ENCODE measurements at regions not wholly inside any gene's neighbourhood (a gene's known extent, or its start where the extent isn't known, plus 50 kb on each side); places are given as distances from the start of the nearest gene placed in this dataset.
"Not testable (repeated sequence)": the region's sequence is repeated elsewhere in the genome, so short reads cannot be mapped to it uniquely, and the experiment has no call there.

DNA sequence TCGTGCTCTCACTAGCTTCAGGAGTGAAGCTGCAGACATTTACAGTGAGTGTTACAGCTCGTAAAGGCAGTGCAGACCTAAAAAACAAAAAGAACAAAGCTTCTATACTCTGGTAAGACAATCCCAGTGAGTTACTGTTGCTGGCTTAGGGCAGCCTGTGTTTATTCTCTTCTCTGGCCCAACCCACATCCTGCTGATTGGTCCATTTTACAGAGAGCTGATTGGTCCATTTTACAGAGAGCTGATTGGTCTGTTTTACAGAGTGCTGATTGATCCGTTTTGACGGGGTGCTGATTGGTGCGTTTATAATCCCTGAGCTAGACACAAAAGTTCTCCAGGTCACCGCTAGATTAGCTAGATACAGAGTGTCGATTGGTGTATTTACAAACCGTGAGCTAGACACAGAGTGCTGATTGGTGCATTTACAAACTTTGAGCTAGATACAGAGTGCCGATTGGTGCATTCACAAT is 158.0 kb downstream of the KLRB1 start:
- DNase-seq (ENCODE audit: low spot score), result not testable (repeated sequence)

DNA sequence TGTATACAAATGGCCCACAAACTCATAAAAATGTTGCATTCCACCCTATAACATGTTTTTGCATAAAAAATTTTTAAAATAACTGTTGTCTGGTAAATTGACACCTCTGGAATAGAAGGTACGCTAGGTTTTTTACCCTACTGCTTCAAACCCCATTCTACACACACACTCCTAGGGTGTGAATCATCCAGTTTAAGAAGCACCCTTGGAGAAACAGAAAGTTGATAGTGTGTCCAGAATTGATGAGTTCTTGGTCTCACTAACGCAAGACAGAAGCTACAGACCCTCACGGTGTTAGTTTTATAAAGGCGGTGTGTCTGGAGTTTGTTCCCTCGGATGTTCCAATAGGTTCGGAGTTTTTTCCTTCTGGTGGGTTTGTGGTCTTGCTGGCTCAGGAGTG is 158.5 kb downstream of the KLRB1 start:
- DNase-seq (ENCODE audit: low spot score), result no peak

DNA sequence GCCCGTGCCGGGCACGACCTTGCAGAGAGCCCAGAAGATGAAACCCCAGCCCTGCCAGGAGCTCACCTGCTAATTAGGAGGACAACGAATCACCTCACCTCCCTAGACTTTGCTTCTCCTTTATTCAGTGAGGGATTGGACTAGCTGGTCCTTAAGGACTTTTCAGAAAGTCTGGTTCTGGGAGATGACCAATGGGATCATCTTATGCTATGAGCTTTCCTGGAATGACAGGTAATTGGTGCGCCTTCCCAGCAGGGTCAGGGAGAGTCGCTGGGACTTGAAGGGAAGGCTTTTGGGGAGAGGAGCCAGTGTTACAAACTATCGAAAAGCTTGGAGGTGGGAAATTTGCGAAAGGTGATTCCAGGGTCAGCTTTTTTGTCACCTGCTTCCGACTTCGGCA is 159.1 kb downstream of the KLRB1 start:
- not testable (repeated sequence) for DNase-seq (ENCODE audit: low spot score)

DNA sequence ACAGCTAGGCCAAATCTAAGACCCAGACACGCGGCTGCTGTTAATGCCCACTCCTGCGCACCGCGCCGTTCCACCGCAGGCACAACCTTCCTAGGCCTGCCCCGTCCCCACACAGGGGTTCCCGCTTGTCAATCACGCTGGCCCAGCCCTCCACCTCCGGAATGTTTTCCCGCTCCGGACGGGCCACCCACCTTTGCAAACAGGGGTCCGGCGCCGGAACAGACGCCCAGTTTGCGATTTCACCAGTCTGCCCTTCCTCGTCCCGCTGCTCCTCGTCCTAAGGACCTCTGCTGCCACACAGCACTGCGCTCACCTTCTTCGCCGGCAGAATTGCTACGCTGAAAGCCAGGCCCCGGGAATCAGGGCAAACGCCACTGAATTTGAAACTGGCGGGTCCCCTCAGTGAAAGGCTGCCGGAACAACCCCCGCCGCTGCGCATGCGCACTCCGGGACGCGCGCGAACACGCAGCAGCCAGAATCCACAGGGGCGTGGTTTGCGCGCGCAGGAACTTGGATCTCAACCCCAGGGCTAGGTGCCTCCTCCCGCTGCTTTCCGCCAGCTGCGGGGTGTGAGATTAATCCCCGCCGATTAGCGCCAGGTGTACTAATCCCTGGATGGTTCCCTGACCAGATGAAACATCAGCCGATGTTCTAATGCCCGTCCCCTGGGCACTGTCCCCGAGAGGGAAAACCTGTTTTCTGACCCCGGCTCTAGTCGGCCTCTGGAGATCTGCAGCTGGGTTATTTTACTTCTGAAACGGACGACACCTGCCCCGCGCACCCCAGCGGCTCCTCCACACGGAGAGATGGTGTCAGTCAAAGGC is 159.7 kb downstream of the KLRB1 start:
- peak; percentile 59 for DNase-seq (ENCODE audit: low spot score)

DNA sequence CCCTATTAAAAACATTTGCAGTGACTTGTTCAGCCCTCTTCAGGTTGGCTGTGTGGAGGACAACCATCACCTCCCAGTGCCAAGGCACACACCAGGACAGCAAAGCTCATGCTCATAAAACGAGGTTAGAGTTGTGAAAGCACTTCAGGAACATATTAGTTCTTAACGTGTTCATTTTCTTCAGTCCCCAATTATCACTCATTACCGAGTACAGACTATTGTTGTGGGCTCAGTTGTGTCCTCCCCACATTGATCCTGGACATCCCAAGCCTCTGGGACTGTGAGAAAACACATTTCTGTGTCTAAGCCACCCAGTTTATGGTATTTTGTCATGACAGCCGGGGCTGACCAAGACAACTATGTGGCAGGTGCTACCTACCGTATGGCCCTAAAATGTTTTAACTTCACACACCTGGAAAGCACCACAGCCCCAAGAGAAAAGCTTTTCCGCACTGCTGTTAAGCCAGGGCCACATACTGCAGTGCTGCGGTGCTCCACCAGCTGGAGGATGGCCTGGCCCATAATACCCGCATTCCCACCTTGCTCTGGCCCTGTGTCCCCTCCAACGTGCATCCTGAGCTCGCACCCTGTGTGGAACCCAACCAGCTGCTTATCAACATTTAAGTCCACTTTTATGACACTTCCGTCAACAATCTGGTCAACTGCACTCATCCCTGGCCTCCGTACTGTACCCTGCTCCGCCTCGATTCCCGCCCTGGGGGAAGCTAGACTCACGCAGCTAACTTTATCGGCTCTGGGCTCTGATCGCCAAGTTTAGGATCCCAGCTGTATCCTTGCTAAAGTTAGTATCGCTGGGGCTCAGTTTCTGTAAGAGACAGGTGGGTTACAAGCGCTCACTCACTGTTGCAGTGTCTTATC is 160.6 kb downstream of the KLRB1 start:
- not testable (repeated sequence) for DNase-seq (ENCODE audit: low spot score)

DNA sequence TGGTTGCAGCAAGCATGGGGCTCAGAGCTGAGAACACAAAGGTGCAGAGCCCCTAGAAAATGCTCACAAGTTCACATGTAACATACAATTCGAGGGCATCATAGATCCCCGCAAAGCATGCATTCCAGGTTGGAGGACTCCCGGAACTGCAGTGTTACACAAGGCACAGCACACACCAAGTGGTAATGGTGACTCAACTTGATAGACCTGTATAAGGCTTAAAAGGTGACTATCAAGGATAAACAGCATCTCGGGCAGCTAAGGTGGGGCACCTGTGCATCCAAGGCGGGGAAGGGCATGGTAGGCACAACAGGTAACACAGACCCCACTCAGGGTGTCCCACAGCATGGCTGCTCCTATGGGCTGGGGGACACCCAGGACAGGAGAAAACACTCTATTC is 167.3 kb downstream of the KLRB1 start:
- DNase-seq (ENCODE audit: low spot score), result not testable (repeated sequence)

DNA sequence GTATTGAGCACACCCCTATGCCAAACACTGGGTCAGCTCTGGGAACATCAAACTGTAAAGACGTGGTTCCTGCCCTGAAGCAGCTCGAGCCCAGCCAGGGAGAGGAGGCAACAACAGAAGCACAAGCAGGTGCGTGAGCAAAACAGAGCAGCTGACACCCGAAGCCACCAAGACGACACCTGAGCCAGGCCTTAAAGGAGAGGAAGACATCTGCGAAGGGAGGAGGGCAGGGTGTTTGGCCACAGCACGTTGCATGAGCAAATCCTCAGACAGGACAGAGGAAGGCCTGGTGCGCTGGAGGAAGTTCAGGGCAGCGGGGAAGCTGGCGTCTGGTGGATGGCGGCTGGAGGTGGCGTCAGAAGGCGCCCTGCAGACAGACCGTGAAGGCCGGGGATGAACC is 172.0 kb downstream of the KLRB1 start:
- not testable (repeated sequence) for DNase-seq (ENCODE audit: low spot score)

DNA sequence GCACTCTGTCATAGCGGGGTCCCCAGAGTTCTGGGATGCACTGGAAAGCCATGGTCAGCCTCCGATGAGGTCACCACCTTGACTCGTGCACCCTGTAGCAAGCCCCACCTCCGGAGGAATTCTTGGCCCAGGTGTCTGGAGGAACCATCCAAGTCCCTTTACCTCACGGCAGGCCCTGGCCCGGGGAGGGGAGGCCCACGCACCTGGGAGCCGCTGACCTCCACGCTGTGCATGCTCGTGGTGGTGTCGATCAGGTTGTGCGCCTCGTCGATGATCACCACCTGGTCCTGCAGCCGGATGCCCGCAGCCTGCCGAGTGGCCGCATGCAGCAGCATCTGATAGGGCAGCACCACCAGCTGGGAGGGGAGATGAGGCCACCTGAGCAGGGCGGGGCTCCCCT is 177.3 kb downstream of the KLRB1 start:
- DNase-seq (ENCODE audit: low spot score), result not testable (repeated sequence)

DNA sequence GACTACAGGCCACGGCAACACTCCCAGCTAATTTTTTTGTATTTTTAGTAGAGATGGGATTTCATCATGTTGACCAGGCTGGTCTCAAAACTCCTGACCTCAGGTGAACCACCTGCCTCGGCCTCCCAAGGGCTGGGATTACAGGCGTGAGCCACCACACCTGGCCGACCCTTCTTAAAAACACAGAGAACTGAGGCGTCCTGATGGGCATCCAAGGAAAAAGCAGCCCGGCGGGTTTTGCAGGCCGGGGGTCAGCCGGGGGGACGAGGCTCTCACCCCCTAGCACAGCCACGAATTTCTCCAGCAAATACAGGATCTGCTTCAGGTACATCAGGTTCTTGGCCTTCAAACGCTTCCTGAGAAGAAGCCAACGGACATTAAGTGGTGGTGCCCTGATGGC is 178.9 kb downstream of the KLRB1 start:
- DNase-seq (ENCODE audit: low spot score), result not testable (repeated sequence)

DNA sequence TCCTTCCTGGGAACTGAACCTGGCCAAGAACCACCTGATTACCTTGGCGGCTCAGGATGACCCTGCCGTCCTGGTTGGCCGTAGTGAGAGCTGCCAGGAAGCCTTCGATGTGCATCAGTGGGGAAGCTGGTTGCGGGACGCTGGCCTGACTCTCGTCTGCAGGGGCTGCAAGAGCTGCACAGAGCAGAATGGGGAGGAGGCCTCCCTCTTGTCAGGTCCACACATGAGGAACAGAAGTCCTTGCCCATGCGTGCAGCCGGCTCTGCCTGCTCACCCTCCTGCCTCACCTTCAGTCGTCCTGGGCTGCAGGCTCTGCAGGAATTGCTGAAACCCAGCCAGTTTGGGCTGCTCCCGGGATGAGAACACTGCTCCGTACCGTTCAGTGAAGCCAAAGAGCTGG is 182.3 kb downstream of the KLRB1 start:
- not testable (repeated sequence) for DNase-seq (ENCODE audit: low spot score)

DNA sequence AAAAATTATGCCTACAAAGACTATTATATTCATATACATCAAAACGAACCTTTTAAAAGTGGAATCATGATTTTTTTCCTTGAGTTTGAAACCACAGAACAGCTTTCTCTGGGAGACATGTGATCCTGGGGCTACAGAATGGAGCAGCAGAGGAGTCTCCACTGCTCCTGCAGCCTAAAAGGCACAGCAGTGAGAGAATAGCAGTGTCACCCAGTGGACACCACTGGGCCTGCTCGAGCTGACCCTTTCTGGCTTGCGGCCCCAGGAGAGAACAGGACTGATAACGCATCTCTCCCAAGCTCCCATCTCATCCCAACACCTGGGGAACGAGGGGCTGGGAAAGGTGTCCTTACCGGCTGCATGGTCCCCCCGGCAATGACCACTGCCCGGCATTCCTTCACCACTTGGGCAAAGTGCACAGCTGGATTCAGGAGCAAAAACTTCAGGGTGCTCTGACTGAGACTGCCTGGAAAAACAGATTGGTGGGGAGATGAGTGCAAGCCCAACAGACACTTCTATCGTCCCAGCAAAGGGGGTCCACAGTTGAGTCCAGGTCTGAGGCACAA is 183.5 kb downstream of the KLRB1 start:
- not testable (repeated sequence) for DNase-seq (ENCODE audit: low spot score)

DNA sequence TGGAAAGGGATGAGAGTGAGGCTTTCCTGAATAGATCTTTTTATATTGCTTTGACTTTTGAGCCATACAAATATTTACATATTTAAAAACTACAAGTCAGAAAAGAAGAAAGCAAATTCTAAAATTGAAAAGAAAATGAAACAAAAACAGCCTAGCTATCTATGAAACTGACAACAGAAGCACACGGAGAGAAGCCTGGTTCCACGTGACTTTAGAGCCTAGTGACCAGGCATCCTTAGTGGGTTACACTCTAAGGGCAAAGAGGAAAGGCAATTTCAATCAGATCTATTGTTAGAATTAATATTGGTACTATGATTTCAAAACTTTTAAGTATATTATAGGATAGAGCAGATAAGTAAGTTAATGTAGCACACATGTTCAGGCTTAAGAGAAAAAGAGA is 185.0 kb downstream of the KLRB1 start:
- not testable (repeated sequence) for DNase-seq (ENCODE audit: low spot score)

DNA sequence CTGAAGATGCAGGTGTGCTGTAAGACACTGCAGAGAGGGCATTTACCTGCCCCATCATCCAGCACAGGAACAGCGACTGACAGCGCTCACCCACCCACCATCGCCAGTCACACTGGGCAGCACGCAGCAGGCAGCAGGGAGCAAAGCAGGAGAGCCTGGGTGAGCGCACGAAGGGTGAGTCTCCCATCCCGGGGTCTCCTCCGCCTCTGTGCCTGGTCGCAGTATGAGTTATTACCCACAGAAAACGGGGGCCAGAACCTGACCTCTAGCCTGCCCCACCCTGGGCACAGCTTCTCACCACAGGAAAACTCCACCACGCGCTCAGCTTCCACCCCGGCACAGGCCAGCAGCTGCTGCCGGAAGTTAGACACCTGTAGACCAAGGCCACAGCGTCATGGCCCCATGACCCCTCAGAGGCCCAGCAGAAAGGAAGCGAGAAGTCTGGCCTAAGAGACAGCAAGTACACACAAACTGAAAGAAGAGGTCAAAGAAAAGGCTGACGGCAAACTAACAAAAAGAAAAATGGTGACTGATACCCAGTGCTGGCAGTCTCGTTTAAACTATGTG is 186.1 kb downstream of the KLRB1 start:
- DNase-seq (ENCODE audit: low spot score), result not testable (repeated sequence)

DNA sequence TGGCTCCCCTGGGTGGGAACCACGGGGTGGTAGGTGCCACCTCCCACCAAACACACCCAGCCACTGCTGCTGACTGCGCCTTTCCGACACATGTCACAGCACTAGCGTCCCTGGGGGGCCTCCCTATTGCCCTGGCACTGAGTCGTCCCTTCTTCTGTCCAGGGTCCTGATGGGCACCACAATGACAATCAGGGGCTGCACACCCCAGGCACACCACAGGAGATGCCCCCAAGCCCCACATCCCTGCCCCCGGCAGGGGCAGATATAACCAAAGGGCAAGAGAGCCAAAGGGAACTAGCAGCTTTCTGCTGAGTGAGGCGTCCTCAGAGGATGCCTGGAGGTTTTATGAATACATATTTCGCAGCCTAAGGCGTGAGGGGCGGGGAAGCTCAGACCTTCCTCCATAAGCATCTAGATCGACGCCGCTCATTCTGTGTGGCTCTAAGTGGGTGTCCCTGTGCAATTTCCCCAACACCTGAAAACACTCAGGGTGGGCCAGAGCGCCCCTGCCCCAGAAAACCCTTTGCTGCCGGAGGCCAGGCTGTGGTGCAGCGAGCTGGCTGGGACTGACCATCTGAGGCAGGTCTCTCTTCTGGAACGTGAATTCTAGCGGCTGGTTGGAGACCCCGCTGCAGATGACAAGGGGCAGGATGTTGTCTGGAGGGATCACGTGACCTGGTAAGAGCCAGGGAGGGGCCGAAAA is 186.7 kb downstream of the KLRB1 start:
- not testable (repeated sequence) for DNase-seq (ENCODE audit: low spot score)

DNA sequence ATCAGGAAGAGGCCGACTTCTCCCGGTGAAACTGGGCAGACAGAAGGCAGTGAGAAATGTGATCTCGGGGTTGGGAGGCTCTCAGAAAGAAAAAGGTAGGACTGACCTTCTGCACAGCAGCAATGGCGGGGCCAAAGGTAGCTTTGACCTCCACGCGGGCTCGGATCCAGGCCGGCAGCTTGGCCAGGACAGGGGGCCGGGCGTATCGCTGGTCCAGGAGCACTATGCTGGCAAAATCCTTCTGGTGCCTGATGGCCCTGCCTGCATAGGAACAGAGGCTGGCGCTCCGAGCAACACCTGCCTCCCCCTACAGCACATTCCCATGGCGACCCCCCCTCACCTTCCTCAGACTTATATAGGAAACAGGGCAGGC is 189.1 kb downstream of the KLRB1 start:
- DNase-seq (ENCODE audit: low spot score), result not testable (repeated sequence)

DNA sequence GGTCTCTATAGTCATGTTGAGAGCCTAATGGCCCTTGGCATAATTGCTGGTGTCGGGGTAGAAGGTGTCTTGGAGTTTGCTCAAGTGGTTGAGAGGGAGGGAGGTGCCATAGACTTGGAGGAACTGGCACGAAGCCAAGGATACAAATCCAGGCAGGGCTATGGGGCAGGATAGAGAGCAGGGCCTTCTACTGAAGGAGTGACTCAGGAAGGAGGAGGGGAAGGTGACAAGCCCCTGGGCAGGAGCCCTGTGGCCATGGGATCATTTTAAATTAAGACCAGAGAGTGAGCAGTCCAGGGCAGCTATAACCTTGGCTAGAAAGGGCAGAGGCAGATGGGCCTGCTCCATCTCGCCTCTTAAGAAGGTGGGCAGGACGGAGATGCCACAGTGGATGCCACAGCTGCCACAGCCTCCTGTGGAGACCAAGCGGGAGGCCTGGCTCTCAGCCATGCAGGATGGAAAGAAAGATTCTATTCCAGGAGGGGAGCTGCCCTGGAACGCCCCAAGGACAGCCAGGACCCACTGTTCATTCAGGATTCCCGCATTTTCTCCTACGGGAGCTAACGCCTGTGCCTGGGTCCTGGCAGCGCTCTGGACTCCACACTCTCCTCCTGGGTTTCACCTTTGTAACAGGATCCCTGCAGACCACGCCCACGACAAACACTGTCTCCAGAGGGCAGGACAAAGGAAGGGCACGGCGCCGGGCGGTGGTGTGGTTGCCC is 189.6 kb downstream of the KLRB1 start:
- not testable (repeated sequence) for DNase-seq (ENCODE audit: low spot score)

DNA sequence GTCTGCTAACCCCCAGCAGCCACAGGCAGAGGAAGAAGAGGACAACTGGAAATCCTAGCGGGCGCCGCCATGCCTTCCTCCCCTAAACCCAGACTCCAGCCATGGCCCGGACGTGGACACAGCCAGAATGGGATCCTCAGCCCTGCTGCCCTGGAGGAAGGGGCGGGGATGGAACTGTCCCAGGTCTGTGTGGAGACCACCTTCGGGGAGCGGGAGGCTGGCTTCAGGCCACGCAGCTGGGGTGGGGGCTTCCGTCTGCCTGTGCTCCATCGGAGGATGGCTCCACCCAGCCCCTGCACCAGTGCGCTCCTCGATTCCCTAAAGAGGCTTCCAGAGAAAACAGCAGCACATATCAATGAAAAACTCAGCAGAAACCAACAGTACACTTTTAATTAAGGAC is 190.4 kb downstream of the KLRB1 start:
- DNase-seq (ENCODE audit: low spot score), result not testable (repeated sequence)

DNA sequence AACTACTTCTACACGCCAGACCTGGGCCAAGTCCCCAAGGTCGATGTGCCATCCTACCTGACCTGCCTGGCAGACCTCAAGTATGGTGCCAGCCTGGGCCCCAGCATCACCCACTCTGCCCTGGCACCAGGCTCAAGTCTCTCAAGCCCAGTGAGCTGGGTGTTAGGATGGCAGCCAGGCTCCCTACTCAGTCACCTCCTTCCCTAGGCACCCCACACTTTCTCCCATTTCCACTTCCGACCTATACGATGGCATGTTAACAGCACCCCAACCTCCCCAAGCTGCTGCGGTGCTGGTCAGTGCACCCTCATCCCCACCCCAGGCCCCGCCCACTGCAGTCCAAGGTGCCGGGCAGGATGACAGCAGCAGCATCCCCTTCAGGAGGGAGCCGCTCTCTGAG is 191.4 kb downstream of the KLRB1 start:
- DNase-seq (ENCODE audit: low spot score), result not testable (repeated sequence)

DNA sequence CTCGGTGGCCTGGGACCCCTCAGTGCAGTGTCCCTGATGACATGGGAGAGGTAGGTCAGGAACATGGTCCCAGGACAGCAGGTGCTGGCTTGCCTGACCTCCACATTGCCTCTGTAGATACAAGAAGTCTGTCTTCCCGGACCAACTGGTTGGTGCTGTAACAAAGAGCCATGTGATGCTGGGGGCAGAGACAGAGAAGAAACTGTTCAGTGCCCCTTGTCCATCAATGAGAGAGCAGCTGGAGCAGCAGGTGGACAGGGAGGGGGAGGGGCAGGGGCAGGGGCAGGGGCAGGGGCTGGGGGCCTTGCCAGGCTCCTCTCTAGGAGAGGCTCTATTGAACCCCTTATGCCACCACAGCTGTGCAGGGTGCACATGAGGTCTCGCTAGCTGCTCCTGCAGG is 191.8 kb downstream of the KLRB1 start:
- not testable (repeated sequence) for DNase-seq (ENCODE audit: low spot score)

DNA sequence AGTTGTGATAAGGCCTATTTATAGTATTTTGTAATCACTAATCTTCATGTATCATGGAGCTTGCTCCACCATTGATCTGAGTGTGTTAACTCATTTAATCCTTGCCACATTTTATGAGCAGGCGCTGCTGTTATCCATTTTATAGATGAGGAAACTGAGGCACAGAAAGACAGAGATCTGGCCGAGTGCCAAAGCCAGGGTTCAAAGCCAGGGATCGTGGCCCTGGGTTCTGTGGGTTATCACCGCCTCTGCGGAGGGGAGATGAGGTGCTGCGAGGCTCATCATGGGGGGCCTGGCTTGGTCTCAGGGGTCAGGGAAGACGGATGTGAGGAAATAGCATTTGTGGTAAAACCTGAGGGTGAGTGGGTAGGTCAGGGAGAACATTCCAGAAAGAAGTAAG is 193.9 kb downstream of the KLRB1 start:
- not testable (repeated sequence) for DNase-seq (ENCODE audit: low spot score)

DNA sequence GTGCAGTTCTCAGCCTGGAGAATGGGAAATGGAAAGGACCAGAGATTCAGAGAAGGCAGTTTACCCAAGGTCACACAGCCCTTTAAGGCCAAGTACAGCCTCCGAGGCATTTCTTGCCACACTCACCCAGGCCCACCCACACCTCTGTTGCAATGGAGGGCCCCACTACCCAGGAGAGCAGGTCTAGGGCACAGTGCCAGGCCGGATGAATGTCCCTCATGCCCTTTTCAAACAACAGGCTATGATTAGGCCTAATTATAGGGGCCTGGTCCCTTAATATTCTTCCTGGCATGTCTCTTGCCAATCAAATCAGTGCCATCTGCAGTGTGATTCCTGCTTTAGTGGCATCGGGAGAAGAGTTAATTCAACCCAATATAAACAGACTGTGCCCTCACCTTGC is 195.3 kb downstream of the KLRB1 start:
- DNase-seq (ENCODE audit: low spot score), result not testable (repeated sequence)

All from A172 (cell line).